Left ventricle myocardium superior (tissue), 1 donor: ENCODE measurements at regions not wholly inside any gene's neighbourhood (a gene's known extent, or its start where the extent isn't known, plus 50 kb on each side); places are given as distances from the start of the nearest gene placed in this dataset.
A peak's percentile ranks its signal among the peaks of the same experiment; 100 is the strongest.

ENCODE experiments used
- ATAC-seq: fragments of 200-7000 bp; cut with Tn5 transposase; one replicate; pipeline ENCODE4 v1.9.1; 2020; ENCODE audit warnings: mild to moderate bottlenecking, moderate library complexity
- DNase-seq: peaks from one replicate; pipeline ENCODE4 v3.0.0-alpha.2; 2020
- intact Hi-C: fragments of 100-400 bp; cut with micrococcal nuclease; formaldehyde crosslinking; loops from one replicate; pipeline ENCODE4 v1.11.0; 2022
- donor health status: DM: no; HTN: yes; CAD: no; lungs with severe emphysema.

- DNase-seq (no peak), ATAC-seq (no peak)
- intact Hi-C loops: no loop called here
These were observed 50.2 kb upstream of the LRP8 start for GRCh38 chr1:53378061-53378460.

GRCh38 chr1:53378932-53379661, 51.2 kb upstream of the LRP8 start:
- ATAC-seq: no peak
- intact Hi-C loops: no loop called here
- no peak for DNase-seq

GRCh38 chr1:53379662-53380002, 51.8 kb upstream of the LRP8 start:
- no peak for DNase-seq
- peak; percentile 22 for ATAC-seq
- intact Hi-C loops: no loop called here

GRCh38 chr1:53380296-53380695, 52.4 kb upstream of the LRP8 start:
- peak; percentile 16 for ATAC-seq
- intact Hi-C loops: no loop called here
- DNase-seq: no peak

- DNase-seq (no peak), ATAC-seq (no peak)
- intact Hi-C loops: no loop called here
These were observed 54.0 kb upstream of the LRP8 start for GRCh38 chr1:53381790-53382401.

GRCh38 chr1:53383136-53383870, 55.4 kb upstream of the LRP8 start:
- ATAC-seq (no peak), DNase-seq (no peak)
- intact Hi-C loops: no loop called here

- DNase-seq: no peak
- intact Hi-C loops: no loop called here
- ATAC-seq: no peak
These were observed 56.9 kb upstream of the LRP8 start for GRCh38 chr1:53384796-53385195.

GRCh38 chr1:53385276-53386225, 57.7 kb upstream of the LRP8 start:
- intact Hi-C loops: no loop called here
- no peak for ATAC-seq
- no peak for DNase-seq

GRCh38 chr1:53388963-53389362, 61.1 kb upstream of the LRP8 start:
- intact Hi-C loops: no loop called here
- DNase-seq: no peak
- no peak for ATAC-seq

- intact Hi-C loops: no loop called here
- DNase-seq: peak; percentile 64
- peak; percentile 49 for ATAC-seq
These were observed 62.4 kb upstream of the LRP8 start for GRCh38 chr1:53390261-53390660.

- DNase-seq: no peak
- no peak for ATAC-seq
- intact Hi-C loops: no loop called here
These were observed 62.9 kb upstream of the LRP8 start for GRCh38 chr1:53390736-53391135.

- ATAC-seq (no peak), DNase-seq (no peak)
- intact Hi-C loops: no loop called here
These were observed 63.4 kb upstream of the LRP8 start for GRCh38 chr1:53391296-53391695.

- ATAC-seq (no peak), DNase-seq (no peak)
- intact Hi-C loops: loop anchor here (2.0 kb wide), 1 partner anchor 113 kb away; no protein-coding TSS in a partner anchor
These were observed 64.1 kb upstream of the LRP8 start for GRCh38 chr1:53391982-53392381.

- DNase-seq: no peak
- intact Hi-C loops: loop anchor here (2.0 kb wide), 1 partner anchor 114 kb away; no protein-coding TSS in a partner anchor
- no peak for ATAC-seq
These were observed 64.6 kb upstream of the LRP8 start for GRCh38 chr1:53392460-53392859.

- DNase-seq (peak; percentile 82), ATAC-seq (peak; percentile 88)
- intact Hi-C loops: loop anchor here (2.0 kb wide), 1 partner anchor 115 kb away; no protein-coding TSS in a partner anchor
These were observed 65.5 kb upstream of the LRP8 start for GRCh38 chr1:53393325-53393792.

- DNase-seq (no peak), ATAC-seq (no peak)
- intact Hi-C loops: no loop called here
These were observed 64.9 kb upstream of the DMRTB1 start for GRCh38 chr1:53394306-53394705.

- DNase-seq (no peak), ATAC-seq (no peak)
- intact Hi-C loops: no loop called here
These were observed 63.5 kb upstream of the DMRTB1 start for GRCh38 chr1:53395671-53396215.

- intact Hi-C loops: no loop called here
- ATAC-seq: no peak
- no peak for DNase-seq
These were observed 62.5 kb upstream of the DMRTB1 start for GRCh38 chr1:53396573-53397268.
